CD14-positive monocyte (primary cell): ENCODE measurements at regions not wholly inside any gene's neighbourhood (a gene's known extent, or its start where the extent isn't known, plus 50 kb on each side); places are given as distances from the start of the nearest gene placed in this dataset.

Source experiments
- DNase-seq, 3 donors: peaks; one replicate each; pipeline ENCODE4 v3.0.0-alpha.2; 2011 to 2022
- H2AFZ ChIP-seq: 2 replicates; pipeline ENCODE4 v1.6.0; 2012; ENCODE audit warnings: mild to moderate bottlenecking, low read depth, low read length, inconsistent platforms; ENCODE audit not compliant: insufficient read depth, poor library complexity, severe bottlenecking
- H3K27ac ChIP-seq, 2 donors: 1 replicate in 1 of 2; 2 replicates in 1 of 2; pipeline ENCODE4 v1.5.1; 2012 to 2013; ENCODE audit warnings: low read length in 2 of 2, control low read depth in 1 of 2, inconsistent platforms in 1 of 2, low read depth in 1 of 2, mild to moderate bottlenecking in 1 of 2
- H3K27me3 ChIP-seq, 2 donors: one replicate each; pipeline versions ENCODE4 v1.6.0 to v1.6.1; 2011 to 2013; ENCODE audit warnings: low read length in 2 of 2; ENCODE audit not compliant: control insufficient read depth in 2 of 2, insufficient read depth in 2 of 2
- H3K36me3 ChIP-seq, 2 donors: replicated peaks in 1 of 2; 1 replicate in 1 of 2; 2 replicates in 1 of 2; pipeline versions ENCODE4 v1.5.1 to v1.6.1; 2012 to 2013; ENCODE audit warnings: low read length in 2 of 2, control low read depth in 1 of 2, inconsistent platforms in 1 of 2, mild to moderate bottlenecking in 1 of 2; ENCODE audit not compliant: insufficient read depth in 2 of 2, control insufficient read depth in 1 of 2
- H3K4me1 ChIP-seq, 2 donors: 1 replicate in 1 of 2; 2 replicates in 1 of 2; pipeline versions ENCODE4 v1.5.1 to v1.6.1; 2012 to 2013; ENCODE audit warnings: low read length in 2 of 2, control low read depth in 1 of 2, inconsistent platforms in 1 of 2, mild to moderate bottlenecking in 1 of 2, moderate library complexity in 1 of 2; ENCODE audit not compliant: insufficient read depth in 2 of 2, control insufficient read depth in 1 of 2
- H3K4me2 ChIP-seq: replicated peaks from 2 replicates; pipeline ENCODE3; 2012; ENCODE audit warnings: low read length, moderate library complexity, mild to moderate bottlenecking; ENCODE audit not compliant: poor library complexity, severe bottlenecking; ENCODE audit errors: extremely low read depth
- H3K4me3 ChIP-seq, 3 experiments: fragments of 200-600 bp in 1 of 3; sonication (generic) in 1 of 3; replicated peaks in 1 of 3; 1 replicate in 2 of 3; 2 replicates in 1 of 3; pipeline ENCODE4 v1.5.1; 2011 to 2013; ENCODE audit warnings: low read length in 3 of 3, mild to moderate bottlenecking in 3 of 3, control low read depth in 2 of 3, low read depth in 2 of 3, inconsistent platforms in 1 of 3, moderate library complexity in 1 of 3
- H3K79me2 ChIP-seq: 2 replicates; pipeline ENCODE4 v1.6.0; 2012; ENCODE audit warnings: mild to moderate bottlenecking, control low read depth, inconsistent platforms, low read length, moderate library complexity; ENCODE audit not compliant: insufficient read depth
- H3K9ac ChIP-seq: 2 replicates; pipeline ENCODE4 v1.6.0; 2017; ENCODE audit warnings: low read length, mild to moderate bottlenecking; ENCODE audit not compliant: insufficient read depth, poor library complexity, severe bottlenecking
- H3K9me3 ChIP-seq, 2 donors: replicated peaks in 1 of 2; 1 replicate in 1 of 2; 2 replicates in 1 of 2; pipeline versions ENCODE4 v1.5.1 to v1.6.1; 2012 to 2013; ENCODE audit warnings: low read length in 2 of 2, control low read depth in 1 of 2; ENCODE audit not compliant: control insufficient read depth in 1 of 2, insufficient read depth in 1 of 2
- H4K20me1 ChIP-seq: 2 replicates; pipeline ENCODE4 v1.6.0; 2012; ENCODE audit warnings: mild to moderate bottlenecking, low read length, control low read depth, moderate library complexity; ENCODE audit not compliant: insufficient read depth
- H3K27ac Mint-ChIP-seq, 7 donors: one replicate each; pipeline ENCODE4 v1.8.0; 2020; ENCODE audit warnings: mild to moderate bottlenecking in 7 of 7, mixed read lengths in 7 of 7, moderate library complexity in 6 of 7, inconsistent platforms in 2 of 7
- H3K27me3 Mint-ChIP-seq, 3 donors: one replicate each; pipeline ENCODE4 v1.8.0; 2021 to 2022; ENCODE audit warnings: low read depth in 3 of 3, mild to moderate bottlenecking in 3 of 3, mixed read lengths in 3 of 3, moderate library complexity in 3 of 3, inconsistent platforms in 1 of 3
- H3K36me3 Mint-ChIP-seq, 2 donors: one replicate each; pipeline ENCODE4 v1.8.0; 2020; ENCODE audit warnings: mixed read lengths in 2 of 2, inconsistent platforms in 1 of 2, mild to moderate bottlenecking in 1 of 2
- H3K4me1 Mint-ChIP-seq: one replicate; pipeline ENCODE4 v1.8.0; 2020; ENCODE audit warnings: mild to moderate bottlenecking, mixed read lengths
- H3K4me3 Mint-ChIP-seq, 2 donors: one replicate each; pipeline ENCODE4 v1.8.0; 2020; ENCODE audit warnings: mild to moderate bottlenecking in 2 of 2, mixed read lengths in 2 of 2, moderate library complexity in 1 of 2
- H3K9me3 Mint-ChIP-seq, 7 donors: one replicate each; pipeline ENCODE4 v1.8.0; 2020 to 2022; ENCODE audit warnings: mixed read lengths in 7 of 7, mild to moderate bottlenecking in 6 of 7, moderate library complexity in 6 of 7, inconsistent platforms in 2 of 7
- CTCF ChIP-seq: fragments of 200-600 bp; IDR thresholded peaks from one replicate; pipeline ENCODE4 v1.8.0; 2022; ENCODE audit warnings: antibody characterized with exemption, mild to moderate bottlenecking
- WGBS: methylation state at CpG from one replicate; pipeline ENCODE4 v1.1.5; 2013; ENCODE audit warnings: missing lambda C conversion rate; ENCODE audit not compliant: insufficient coverage; 5-methylcytosine and 5-hydroxymethylcytosine counted together
- intact Hi-C, 2 donors: fragments of 100-400 bp; cut with micrococcal nuclease; formaldehyde crosslinking; loops; one replicate each; pipeline versions ENCODE4 v1.15.0 to v1.15.1; 2023

GRCh38 chr2:120949027-120949956 lies 213.6 kb downstream of the GLI2 start:
- Histone ChIP-seq H3K4me1 (no peaks in the 10 kb centered on the region), H3K4me3 (no peak overlapping the region), H3K36me3 (no peaks in the 10 kb centered on the region), H3K4me2 (no peak overlapping the region), H3K9me3 (no peaks in the 10 kb centered on the region), H3K9ac (no peak overlapping the region), H2AFZ (no peak overlapping the region), H3K27me3 (no peaks in the 10 kb centered on the region), H4K20me1 (no peaks in the 10 kb centered on the region), H3K27ac (no peak overlapping the region), H3K79me2 (no peaks in the 10 kb centered on the region)
- no peak for TF ChIP-seq CTCF
- DNase-seq = no peak
- intact Hi-C loops = no loop called here
- WGBS = 82% methylated on average over 10 of the region's 12 CpGs
- H3K27me3 Mint-ChIP-seq = peaks cover 0 to 4% (median 0%) of the 10 kb centered on the region in 3 donors
- no peaks in the 10 kb centered on the region for H3K4me1 Mint-ChIP-seq
- no peaks in the 10 kb centered on the region for H3K36me3 Mint-ChIP-seq
- H3K9me3 Mint-ChIP-seq = peaks cover 0 to 2% (median 0%) of the 10 kb centered on the region in 7 donors
- peak overlapping the region in 1 of 7 donors; percentile 69 for H3K27ac Mint-ChIP-seq
- no peak overlapping the region for H3K4me3 Mint-ChIP-seq

GRCh38 chr2:120949957-120950590 lies 214.4 kb downstream of the GLI2 start:
- H3K4me1 Mint-ChIP-seq = no peaks in the 10 kb centered on the region
- no peaks in the 10 kb centered on the region for H3K36me3 Mint-ChIP-seq
- Histone ChIP-seq H3K79me2 (no peaks in the 10 kb centered on the region), H3K27ac (no peak overlapping the region), H3K4me3 (no peak overlapping the region), H3K27me3 (no peaks in the 10 kb centered on the region), H3K4me1 (no peaks in the 10 kb centered on the region), H3K9me3 (no peaks in the 10 kb centered on the region), H3K4me2 (no peak overlapping the region), H3K9ac (no peak overlapping the region), H4K20me1 (no peaks in the 10 kb centered on the region), H2AFZ (no peak overlapping the region), H3K36me3 (no peaks in the 10 kb centered on the region)
- H3K27me3 Mint-ChIP-seq = peaks cover 0 to 4% (median 0%) of the 10 kb centered on the region in 3 donors
- TF ChIP-seq CTCF = no peak
- WGBS = 96% methylated on average over 5 of the region's 7 CpGs
- DNase-seq = no peak
- no peak overlapping the region for H3K27ac Mint-ChIP-seq
- intact Hi-C loops = no loop called here
- H3K9me3 Mint-ChIP-seq = peaks cover 0 to 2% (median 0%) of the 10 kb centered on the region in 7 donors
- no peak overlapping the region for H3K4me3 Mint-ChIP-seq
